Frontal cortex (tissue), 3 donors: ENCODE measurements at regions not wholly inside any gene's neighbourhood (a gene's known extent, or its start where the extent isn't known, plus 50 kb on each side); places are given as distances from the start of the nearest gene placed in this dataset.

Experiments used
- DNase-seq, 2 donors: peaks; one replicate each; pipeline ENCODE4 v3.0.0; 2012; ENCODE audit warnings: low spot score in 2 of 2
- FAIRE-seq: peaks from 2 replicates; lab custom pipeline; 2012; peaks lifted over from hg19 to GRCh38; lab: Jason Lieb, UNC
- donor health status: control.
- donor health status: control.
- donor health status: control.

- FAIRE-seq (no peak), DNase-seq (no peak)
These were observed 240.5 kb downstream of the METTL4 start for GRCh38 chr18:2330764-2331163.

- FAIRE-seq = no peak
- no peak for DNase-seq
These were observed 239.8 kb downstream of the METTL4 start for GRCh38 chr18:2331491-2331890.

GRCh38 chr18:2336690-2337392 is 234.5 kb downstream of the METTL4 start:
- DNase-seq (no peak), FAIRE-seq (no peak)

- FAIRE-seq (no peak), DNase-seq (peak in 1 of 2 donors; percentile 6)
These were observed 233.7 kb downstream of the METTL4 start for GRCh38 chr18:2337552-2338141.

- FAIRE-seq = no peak
- no peak for DNase-seq
These were observed 232.7 kb downstream of the METTL4 start for GRCh38 chr18:2338601-2339000.

- no peak for DNase-seq
- no peak for FAIRE-seq
These were observed 231.0 kb downstream of the METTL4 start for GRCh38 chr18:2340335-2340734.

- no peak for FAIRE-seq
- no peak for DNase-seq
These were observed 223.3 kb downstream of the METTL4 start for GRCh38 chr18:2348003-2348402.

- FAIRE-seq (no peak), DNase-seq (no peak)
These were observed 220.0 kb downstream of the METTL4 start for GRCh38 chr18:2351126-2351850.

GRCh38 chr18:2354292-2354691 is 217.0 kb downstream of the METTL4 start:
- DNase-seq (no peak), FAIRE-seq (no peak)

GRCh38 chr18:2356906-2357305 is 214.4 kb downstream of the METTL4 start:
- no peak for FAIRE-seq
- no peak for DNase-seq

GRCh38 chr18:2360861-2361260 is 210.4 kb downstream of the METTL4 start:
- DNase-seq (no peak), FAIRE-seq (no peak)

GRCh38 chr18:2368102-2368501 is 203.2 kb downstream of the METTL4 start:
- DNase-seq (no peak), FAIRE-seq (no peak)

- no peak for FAIRE-seq
- DNase-seq = no peak
These were observed 194.6 kb downstream of the METTL4 start for GRCh38 chr18:2376707-2377106.

- DNase-seq (no peak), FAIRE-seq (no peak)
These were observed 191.2 kb downstream of the METTL4 start for GRCh38 chr18:2380101-2380500.

- no peak for DNase-seq
These were observed 189.8 kb downstream of the METTL4 start for GRCh38 chr18:2381539-2381938.

GRCh38 chr18:2387588-2387987 is 183.7 kb downstream of the METTL4 start:
- DNase-seq = no peak

More at GRCh38 chr18:2381539-2381938, 189.8 kb downstream of the METTL4 start:
- FAIRE-seq = no peak

GRCh38 chr18:2390158-2390557 is 181.1 kb downstream of the METTL4 start:
- FAIRE-seq (no peak), DNase-seq (no peak)

More at GRCh38 chr18:2387588-2387987, 183.7 kb downstream of the METTL4 start:
- FAIRE-seq = no peak

GRCh38 chr18:2391470-2391869 is 179.8 kb downstream of the METTL4 start:
- FAIRE-seq = no peak
- DNase-seq = no peak

GRCh38 chr18:2392446-2392845 is 178.9 kb downstream of the METTL4 start:
- DNase-seq (no peak), FAIRE-seq (no peak)

GRCh38 chr18:2394684-2395083 is 176.6 kb downstream of the METTL4 start:
- FAIRE-seq = no peak
- no peak for DNase-seq
